ENCODE measurements at regions not wholly inside any gene's neighbourhood (a gene's known extent, or its start where the extent isn't known, plus 50 kb on each side); places are given as distances from the start of the nearest gene placed in this dataset.

- TF ChIP-seq, protein P1, sequence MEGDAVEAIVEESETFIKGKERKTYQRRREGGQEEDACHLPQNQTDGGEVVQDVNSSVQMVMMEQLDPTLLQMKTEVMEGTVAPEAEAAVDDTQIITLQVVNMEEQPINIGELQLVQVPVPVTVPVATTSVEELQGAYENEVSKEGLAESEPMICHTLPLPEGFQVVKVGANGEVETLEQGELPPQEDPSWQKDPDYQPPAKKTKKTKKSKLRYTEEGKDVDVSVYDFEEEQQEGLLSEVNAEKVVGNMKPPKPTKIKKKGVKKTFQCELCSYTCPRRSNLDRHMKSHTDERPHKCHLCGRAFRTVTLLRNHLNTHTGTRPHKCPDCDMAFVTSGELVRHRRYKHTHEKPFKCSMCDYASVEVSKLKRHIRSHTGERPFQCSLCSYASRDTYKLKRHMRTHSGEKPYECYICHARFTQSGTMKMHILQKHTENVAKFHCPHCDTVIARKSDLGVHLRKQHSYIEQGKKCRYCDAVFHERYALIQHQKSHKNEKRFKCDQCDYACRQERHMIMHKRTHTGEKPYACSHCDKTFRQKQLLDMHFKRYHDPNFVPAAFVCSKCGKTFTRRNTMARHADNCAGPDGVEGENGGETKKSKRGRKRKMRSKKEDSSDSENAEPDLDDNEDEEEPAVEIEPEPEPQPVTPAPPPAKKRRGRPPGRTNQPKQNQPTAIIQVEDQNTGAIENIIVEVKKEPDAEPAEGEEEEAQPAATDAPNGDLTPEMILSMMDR (conservative IDR thresholded peaks at IDR 0.05): no peak
- no peak for TF ChIP-seq ZFX (IDR thresholded peaks at IDR 0.05)
These were observed 539.9 kb downstream of the TECRL start for GRCh38 chr4:63869370-63869769.

All from C4-2B (cell line).